GM19438 (cell line): ENCODE measurements at regions not wholly inside any gene's neighbourhood (a gene's known extent, or its start where the extent isn't known, plus 50 kb on each side); places are given as distances from the start of the nearest gene placed in this dataset.

Experiments
- ATAC-seq: cut with Tn5 transposase; IDR thresholded peaks from one replicate; pipeline ENCODE4 v1.9.1; 2021; ENCODE audit warnings: low read depth; ENCODE audit not compliant: unreplicated experiment

DNA sequence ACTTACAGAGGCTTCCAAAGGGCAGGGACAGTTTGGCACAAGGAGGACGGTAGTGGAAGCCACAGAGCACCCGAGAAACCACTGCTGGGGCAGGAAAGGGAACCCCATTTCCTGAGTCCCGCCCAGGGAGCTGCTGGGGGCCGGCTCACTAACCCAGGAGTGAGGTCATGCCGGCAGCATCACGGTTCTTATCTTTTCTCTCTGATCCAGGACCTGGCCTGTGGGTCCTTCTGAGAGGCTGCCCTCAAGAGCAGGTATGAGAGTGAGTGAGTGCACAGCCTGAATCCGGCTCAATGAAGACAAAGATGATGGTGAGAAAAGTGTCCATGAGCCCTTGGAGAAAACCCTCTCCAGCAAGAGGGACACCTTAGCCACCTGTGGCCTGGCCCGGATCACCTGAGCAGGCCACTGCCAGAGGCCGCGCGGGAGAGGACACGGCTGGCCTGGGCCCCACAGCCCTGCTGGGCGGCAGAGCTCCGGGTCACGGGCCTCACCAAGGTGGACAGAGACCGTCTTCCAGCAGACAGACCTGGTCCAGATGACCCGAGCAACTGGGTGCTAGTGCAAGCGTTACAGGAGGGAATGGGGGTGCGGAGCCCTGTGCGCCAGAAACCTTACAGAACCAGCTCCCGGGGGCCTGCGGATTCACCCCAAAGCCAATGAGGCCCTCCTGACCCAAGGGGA is 94.9 kb downstream of the RIPK4 start:
- no peak for ATAC-seq

DNA sequence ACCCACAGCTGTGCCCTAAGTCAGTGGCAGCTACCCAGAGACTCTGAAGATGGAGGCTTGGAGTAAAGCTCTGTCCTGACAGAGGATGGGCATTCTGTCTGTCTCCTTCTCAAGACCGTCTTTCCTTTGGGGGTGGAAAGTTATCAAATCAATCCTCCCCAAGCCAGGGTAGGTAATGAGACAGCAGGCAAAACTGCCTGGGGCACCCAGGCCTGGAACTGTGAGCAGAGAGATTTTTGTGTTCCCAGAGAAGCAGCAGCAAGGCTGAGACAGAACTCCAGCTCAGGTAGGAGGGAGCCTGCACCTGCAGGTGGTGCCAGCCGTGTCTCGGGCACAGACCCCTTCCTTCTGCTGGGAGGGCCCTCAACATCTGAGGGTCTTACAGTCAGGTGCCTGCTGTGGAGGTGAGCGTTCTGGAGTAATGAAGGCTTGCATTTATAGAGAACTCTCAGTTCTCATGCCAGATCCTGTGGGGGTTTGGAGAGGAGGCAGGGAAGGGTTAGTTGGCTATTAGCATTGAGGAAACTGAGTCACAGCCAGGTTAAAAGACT is 95.6 kb downstream of the RIPK4 start:
- no peak for ATAC-seq

DNA sequence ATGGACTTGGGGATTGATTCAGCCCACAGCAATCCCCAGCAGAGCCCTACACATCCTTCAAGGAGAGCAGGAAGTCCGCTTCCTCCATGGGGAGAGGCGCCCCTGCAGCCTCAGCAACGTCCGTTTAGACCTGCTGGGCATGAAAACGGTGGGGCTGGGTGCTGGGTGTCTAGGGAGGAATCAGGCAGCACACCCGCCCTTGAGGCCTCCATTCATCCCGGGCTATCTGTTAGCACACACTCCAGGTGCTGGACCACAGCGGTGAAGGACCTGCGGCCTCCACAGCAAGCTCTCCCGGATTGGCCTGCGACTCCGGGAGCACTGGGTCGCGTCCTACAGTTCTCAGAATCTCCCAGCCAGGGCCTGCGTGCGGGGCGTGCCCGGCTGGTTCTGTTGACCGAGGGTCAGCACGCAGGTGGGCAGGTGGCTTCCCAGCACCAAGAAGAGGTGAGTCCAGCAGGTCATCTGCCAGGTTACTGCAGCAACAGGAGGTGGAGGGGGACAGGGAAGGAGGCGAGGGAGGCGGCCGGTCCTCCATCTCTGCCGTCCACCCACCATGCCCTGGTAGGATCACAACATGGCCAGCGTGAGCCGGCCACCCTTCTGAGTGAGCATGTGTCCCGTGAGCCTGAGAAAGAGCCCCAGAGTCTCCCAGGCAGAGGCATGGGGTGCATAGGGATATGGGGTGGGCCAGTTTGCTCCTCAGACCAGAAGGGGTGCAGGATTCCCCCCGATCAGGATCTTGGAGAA is 96.6 kb downstream of the RIPK4 start:
- ATAC-seq, result no peak

DNA sequence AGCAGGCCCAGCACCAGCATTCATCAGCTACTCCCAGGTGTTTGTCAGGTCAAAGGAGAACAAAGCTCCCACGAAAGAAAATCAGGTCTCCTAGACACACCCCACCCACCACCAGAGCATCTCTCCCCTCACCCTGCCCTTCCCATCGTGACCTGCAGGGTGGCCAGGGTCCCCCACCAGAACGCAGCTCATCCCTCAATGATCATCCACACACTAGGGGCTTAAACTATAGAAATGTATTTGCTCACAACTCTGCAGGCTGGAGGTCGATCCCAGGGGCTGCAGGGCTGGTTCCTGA is 97.4 kb downstream of the RIPK4 start:
- ATAC-seq, result no peak

DNA sequence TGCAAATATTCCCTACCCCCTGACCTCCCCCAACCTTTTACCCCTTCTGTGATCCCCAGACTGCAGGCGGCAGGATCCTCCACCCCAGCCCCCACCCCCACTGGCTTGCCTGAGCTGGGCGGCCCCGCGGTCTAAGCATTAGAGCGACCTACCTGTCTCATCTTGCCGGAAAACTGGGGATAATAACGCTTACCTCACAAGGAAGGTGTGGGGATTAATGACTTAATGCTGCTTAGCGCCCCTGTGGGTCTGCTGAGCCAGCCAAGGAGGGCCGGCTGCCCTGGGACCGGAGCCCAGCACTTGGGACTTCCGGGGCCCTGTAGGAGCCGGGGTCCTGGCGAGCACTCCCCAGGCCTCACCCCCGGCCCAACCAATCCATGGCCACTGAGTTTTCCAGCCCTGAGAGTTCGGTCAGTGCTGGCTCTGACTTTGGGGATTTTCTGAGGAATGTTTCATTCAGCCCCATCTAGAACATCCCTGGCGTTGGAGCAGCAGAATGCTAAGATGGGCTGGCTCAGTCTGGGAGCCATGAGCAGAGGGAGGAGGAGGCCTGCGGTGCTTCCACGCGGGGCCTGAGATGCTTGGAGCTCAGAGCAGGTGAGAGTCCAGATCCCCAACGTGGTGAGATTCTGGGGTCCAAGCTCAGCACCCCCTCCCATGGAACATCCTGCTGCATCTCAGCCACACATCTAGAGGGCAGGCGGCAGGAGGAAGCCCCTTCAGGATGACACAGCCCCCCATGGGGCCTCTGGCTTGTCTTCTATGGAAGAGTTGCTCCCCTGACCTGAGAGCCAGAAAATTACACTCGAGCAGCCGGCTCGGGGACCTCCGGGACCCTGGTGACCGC is 97.9 kb downstream of the RIPK4 start:
- no peak for ATAC-seq

DNA sequence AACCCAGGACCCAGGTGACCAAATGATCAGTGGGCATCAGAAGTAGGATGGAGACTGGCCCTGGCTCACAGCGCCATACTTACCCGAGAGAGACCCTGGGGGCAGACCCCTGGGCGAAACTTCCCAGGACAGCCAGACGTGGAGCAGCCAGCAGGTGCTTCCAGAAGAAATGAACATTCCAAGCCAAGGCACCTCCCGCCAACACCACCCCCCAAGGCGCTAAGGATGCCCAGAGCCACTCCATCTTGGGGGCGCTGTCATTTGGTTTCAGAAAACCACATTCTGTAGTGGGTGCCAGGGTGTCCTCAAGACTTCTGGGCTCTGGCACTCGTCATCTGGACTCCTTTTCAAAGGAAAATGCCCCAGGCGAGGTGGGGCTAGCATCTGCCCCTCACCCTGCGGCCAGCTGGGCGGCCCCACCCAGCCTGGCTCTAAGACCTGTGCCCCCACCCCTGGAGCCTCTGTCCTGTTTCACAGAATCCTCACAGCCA is 98.8 kb downstream of the RIPK4 start:
- ATAC-seq, result no peak

DNA sequence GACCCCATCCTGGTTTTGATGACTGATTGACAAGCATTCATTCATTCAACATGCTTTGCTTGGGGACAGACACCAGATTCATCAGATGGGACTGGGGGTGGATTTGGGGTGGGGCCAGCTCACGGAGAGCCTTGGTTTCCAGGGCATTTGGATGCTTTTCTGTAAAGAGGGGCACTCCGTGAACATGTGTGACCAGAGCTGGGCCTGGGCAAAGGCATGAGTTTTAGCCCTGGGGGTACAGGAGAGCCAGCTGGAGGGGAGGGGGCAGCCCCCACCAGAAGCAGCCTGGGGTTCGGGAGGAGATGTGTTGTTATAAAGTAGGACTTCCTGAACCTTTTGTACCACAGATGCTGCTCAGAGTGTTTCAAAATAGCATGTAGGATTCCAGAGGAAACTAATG is 99.7 kb downstream of the RIPK4 start:
- no peak for ATAC-seq

DNA sequence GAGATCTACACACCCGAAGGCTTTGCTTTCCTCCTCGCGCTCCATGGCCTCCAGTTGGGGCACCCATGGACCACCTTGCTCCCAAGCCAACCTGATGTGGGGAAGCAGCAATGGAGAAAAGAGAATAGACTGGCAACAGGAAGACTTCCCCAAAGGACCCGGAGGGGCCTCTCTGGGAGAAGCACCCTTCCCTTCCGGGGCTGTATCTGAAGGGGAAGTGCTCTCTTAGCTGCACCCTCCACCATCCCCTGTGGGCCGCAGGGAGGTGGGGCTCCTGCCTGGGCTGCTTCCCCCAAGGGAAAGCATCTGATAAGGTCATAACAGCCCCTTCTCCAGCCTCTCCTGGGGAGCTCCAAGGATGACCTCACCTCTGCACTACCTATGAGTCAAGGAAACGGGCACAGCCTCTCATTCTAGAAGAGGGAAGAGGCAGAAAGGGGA is 100.2 kb downstream of the RIPK4 start:
- no peak for ATAC-seq

DNA sequence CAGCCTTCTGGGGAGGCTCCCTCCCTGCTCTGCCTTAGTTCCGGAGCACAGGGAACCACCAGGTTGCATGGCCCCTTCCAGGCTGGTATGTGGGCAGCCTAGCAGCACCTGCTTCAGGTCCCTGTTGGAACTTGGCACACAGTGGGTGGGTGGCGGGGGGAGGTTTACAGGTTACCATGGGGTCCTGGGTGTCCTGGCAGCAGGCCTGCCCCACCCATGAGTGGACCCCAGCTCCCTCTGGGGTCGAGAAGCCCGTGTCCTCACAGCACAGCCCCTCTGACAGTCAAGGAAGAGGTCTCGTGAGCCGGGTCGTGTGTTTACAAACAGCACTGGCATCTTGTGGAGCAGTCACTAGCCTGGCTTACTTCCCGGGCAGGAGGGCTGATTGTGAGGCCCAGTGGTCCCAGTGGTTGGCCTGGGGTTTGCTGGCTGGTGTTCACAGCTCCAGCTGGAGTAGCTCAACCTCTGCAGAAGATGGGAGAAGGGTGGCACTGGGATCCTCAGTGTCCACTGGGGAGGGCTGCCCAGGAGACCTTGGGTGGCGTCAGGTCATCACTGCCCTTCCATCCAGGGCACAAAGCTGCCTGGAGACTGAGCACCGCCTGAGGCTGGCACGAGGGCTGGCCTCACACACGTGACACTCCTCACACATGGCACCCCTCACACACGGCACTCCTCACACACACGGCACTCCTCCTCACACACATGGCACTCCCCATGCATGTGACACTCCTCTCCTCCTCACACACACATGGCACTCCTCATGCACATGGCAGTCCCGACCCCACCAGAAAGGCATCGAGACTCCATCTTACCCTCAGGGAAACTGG is 100.9 kb downstream of the RIPK4 start:
- ATAC-seq, result no peak

DNA sequence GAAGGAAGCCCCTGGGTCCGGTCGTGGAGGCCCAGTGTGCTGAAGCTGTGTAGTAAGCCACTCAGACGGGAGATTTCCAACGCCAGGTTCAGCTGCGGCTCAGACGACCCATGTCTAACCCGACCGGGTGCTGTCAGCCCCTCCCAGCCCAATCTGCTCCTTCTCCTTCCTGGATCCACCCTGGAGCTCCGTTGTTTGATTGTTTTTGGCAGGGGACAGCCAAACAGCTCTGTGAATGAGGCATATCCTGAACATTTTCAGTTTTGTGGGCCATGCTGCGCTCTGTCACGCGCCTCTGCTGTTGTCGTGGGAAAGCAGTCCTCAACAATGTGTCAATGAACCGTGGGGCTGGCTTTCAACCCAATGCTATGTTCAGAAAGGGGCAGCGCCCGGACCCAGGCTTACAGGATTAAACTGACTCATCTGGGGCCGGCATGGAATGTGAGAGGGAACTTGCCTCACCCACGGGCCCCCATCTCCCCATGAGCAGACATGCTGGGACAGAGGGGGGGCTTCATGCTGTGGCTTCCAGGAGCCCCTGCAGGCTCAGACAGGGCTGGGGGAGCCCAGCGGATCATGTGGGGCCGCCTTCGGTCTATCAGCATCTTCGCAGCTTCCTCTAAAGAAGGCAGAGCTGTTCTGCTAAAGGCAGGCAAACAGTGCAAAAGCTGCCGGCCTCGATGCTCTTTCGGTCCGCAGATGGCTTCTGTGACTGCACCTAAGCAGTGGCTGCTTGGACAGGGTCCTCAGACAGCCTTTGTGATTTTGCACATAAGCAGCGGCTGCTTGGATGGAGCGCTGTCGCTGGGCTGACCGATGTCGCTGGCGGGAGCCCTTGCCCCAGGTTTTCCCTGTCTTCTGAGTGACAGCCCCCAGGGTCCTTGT is 101.7 kb downstream of the RIPK4 start:
- ATAC-seq, result no peak

DNA sequence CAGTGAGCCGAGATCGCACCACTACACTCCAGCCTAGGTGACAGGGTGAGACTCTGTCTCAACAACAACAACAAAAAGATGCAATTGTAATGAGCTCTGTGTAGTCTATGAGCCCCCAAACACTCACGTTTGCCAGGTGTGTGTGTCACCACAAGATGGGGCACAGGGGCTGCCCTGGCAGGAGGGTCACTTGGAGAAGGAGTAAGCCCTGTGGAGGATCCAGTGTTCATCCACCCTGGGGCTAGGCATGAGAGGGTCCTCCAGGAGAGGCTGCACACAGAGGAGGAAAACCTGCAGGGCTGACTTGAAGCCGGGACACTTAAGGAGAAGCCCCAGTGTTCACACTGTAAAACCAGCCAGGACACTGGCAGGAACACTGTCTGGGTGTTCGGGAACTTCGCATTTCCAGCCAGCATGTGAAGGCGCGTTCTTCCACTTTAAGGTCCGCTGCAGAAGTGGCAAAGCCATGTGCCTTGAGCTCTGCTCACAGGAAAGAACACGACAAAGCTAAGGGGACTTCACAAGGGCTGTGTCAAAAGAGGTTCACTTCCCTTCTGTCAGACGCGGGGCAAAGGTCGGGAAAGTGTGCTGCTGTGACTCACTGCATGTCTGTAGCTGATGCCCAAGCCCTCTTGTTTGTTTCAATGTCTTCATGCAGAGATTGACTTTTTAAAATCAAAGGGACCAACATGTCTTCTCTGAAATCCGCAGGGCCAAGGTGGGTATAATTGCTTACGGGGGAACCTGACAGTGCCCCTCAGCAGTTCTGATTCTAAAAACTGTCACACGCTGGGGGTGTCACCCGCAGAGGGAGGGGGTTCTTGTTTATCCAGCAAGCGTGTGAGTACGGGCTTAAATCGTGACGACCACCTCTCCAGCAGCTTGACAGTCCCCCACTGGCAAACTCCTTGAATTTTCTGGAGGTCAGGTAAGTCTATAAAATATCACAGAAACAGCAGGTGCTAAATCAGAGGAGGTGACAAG is 102.8 kb downstream of the RIPK4 start:
- no peak for ATAC-seq

DNA sequence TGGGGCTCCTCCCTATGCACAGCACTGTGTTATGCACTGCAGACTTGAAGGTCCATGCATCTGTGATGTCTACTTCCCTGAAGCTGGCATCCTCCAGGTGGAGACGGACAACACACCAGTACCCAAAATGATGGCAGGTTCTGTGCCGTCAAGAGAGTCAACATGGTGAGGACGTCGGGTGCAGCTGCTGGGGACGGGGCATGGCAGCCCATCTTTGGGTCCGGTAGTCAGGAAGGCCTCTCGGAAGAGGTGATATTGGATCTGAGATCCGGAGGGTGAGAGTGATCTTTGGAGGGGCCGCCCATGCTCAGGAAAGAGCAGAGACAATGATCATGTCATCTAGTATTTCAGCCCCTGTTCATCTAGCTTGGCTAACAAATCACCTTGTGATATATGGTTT is 104.1 kb downstream of the RIPK4 start:
- ATAC-seq, result no peak

DNA sequence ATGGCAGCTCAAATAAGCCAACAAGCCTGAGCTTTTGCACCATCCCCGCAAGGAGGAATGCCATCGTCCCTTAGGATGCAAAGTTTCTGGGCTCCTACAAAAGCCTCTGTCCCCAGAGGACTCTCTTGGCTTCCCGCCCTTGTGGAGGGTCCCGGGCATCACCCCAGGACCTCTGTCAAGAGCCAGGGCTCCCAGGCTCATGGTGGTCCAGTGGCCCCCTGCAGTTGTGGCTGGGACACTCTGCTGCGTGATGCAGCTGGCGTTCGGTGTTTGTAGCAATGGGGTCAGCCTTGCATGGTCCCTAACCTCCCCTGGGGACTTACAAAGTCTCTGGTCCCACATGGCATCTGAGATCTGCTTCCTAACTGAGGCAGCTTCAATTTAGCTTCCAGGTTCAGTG is 104.7 kb downstream of the RIPK4 start:
- ATAC-seq, result no peak

DNA sequence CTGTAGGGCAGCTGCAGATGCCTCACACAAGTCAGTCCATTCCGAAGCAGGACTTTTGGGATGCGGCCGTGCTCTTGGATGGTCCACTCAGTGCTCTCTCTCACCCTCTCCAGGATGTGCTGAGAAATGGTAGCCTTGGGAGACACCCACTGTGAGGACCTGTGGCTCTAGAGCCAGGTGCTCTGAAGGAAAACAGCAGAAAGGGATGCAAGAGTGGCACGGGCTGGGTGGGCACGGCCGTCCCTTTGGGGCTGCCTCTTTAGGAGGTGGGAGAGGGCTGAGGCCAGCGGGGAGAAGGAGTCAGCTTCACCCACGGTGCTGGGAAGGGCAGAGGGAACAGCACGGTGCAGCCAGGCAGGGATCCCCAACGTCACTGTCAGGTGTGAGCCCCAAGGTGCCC is 106.1 kb downstream of the RIPK4 start:
- ATAC-seq, result no peak

DNA sequence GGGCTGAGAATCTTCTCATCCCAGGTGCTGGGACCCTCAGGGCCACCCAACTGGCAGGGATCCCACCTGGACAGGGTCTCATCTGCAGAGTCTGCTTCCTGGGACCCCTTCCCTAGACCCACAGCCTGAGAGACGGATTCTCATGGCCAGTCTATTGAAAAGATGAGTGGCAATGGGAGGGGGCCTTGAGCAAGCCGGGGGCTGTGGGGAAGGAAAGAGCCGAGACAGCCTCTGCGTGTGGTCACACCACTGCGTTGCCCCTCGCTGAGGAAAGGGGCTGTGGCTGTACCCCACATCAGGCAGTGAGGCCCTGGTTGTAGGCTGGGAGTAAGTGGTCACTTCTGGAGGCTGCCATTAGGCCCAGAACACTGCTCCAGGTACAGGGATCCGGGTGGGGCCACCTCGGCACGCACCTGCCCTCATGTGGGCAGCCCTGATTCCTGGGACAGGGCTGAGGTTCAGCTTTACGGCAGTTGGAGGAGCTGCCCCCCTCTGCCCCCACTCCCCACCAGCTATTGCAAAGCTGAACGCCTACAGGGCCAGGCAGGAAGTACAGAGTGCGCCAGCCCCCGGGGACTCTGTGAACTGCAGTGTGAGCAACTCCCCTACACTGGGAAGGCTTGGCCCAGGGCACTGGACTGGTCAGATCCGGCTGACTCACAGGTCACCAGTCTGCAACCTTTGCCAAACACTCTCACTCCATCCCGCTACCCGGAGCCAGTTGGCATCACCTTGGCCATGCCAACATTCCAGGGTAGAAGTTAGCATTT is 106.9 kb downstream of the RIPK4 start:
- ATAC-seq, result no peak

DNA sequence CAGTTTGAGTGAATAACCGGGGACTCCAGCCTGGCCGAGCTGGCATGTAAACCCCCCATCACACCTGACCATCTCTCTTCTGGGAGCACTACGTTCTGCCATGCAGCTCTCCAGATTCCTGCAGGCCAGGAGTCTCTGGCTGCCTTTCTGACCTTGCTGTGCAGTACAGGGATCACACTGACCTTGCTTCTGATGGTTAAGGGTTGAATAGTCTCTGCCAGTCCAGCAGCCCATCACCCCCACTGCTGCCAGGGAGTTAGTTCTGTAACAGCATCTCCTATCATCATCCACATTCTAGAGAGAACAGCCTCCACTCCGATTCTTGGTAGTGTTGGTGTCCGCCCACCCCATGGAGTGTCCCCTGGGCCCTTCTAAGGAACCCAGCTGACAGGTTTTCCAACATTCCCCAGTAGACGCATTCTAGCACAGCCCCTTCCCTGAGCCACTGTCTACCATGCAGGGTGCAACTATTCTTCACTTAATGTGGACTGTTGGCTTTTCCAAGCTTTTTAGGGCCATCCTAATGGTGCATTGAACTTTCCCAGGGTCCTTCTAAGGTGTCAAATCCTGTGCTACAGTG is 109.8 kb downstream of the RIPK4 start:
- no peak for ATAC-seq

DNA sequence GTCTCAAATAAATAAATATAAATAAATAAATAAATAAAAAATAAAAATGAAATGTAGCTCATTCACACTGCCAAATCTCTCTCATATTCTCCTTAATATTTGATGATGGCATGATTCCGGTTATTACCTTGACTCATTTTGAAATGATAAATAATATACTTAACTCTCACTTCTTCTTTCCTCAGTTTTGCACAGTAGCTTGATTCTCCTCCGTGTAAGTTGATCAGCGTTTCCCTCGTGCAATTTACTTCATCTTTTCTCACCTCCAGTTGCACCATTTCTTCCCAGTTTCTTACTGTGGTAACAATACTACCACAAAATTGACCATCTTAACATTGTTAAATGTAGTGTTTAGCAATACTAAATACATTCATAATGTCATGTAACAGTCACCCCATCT is 111.6 kb downstream of the RIPK4 start:
- no peak for ATAC-seq
